ENCODE measurements at regions not wholly inside any gene's neighbourhood (a gene's known extent, or its start where the extent isn't known, plus 50 kb on each side); places are given as distances from the start of the nearest gene placed in this dataset.

DNA sequence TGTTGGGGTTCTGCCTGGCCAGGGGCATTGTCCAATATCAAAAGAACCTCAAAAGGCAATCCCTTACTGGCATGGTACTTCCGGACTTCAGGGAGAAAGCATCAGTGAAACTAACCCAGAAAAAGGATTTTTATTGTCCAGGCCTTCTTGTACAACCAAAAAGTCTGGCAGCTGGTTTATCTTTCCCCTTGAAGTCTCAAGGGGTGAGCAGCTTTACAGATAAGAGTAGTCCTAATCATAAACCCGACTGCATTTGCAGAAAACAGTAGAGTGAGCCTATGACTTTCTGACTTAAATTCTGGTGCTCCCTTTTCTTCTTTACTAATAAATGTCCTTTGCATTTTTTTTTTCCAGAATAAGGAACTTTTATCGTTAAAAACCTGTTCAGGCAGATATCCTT is 104.0 kb upstream of the CHRM3 start:
- H3K79me2 ChIP-seq (ENCODE audit: low read depth), result no peaks in the 10 kb centered on the region
- H3K4me2 ChIP-seq, result no peak overlapping the region
- POLR2A ChIA-PET (ENCODE audit: unreplicated experiment), result no interaction called here
- H4K20me1 ChIP-seq (ENCODE audit: insufficient read depth), result no peaks in the 10 kb centered on the region
- BruUV-seq (replicated peaks), result no TSS peak
- H3K27ac ChIP-seq, result no peak overlapping the region
- H2AFZ ChIP-seq, result no peak overlapping the region
- CTCF ChIA-PET, result no interaction called here
- H3K9me3 ChIP-seq (ENCODE audit: insufficient read depth, low read depth), result no peaks in the 10 kb centered on the region
- no peak for DNase-seq
- H3K27me3 ChIP-seq (ENCODE audit: insufficient read depth, low read depth), result no peaks in the 10 kb centered on the region
- no peaks in the 10 kb centered on the region for H3K36me3 ChIP-seq (ENCODE audit: low read depth)
- TF ChIP-seq EZH2 (IDR thresholded peaks at IDR 0.05; ENCODE audit: low read depth), result no peak
- TF ChIP-seq, protein P1, sequence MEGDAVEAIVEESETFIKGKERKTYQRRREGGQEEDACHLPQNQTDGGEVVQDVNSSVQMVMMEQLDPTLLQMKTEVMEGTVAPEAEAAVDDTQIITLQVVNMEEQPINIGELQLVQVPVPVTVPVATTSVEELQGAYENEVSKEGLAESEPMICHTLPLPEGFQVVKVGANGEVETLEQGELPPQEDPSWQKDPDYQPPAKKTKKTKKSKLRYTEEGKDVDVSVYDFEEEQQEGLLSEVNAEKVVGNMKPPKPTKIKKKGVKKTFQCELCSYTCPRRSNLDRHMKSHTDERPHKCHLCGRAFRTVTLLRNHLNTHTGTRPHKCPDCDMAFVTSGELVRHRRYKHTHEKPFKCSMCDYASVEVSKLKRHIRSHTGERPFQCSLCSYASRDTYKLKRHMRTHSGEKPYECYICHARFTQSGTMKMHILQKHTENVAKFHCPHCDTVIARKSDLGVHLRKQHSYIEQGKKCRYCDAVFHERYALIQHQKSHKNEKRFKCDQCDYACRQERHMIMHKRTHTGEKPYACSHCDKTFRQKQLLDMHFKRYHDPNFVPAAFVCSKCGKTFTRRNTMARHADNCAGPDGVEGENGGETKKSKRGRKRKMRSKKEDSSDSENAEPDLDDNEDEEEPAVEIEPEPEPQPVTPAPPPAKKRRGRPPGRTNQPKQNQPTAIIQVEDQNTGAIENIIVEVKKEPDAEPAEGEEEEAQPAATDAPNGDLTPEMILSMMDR (conservative IDR thresholded peaks at IDR 0.05), result no peak
- intact Hi-C loops (cut with micrococcal nuclease; ENCODE audit: unreplicated experiment), result no loop called here
- H3K4me1 ChIP-seq (replicated peaks; ENCODE audit: insufficient read depth), result no peaks in the 10 kb centered on the region
- H3F3A ChIP-seq (ENCODE audit: insufficient read depth, low read depth), result no peaks in the 10 kb centered on the region
- H3K9me2 ChIP-seq (ENCODE audit: insufficient read depth), result no peaks in the 10 kb centered on the region
- no peak overlapping the region for H3K4me3 ChIP-seq

DNA sequence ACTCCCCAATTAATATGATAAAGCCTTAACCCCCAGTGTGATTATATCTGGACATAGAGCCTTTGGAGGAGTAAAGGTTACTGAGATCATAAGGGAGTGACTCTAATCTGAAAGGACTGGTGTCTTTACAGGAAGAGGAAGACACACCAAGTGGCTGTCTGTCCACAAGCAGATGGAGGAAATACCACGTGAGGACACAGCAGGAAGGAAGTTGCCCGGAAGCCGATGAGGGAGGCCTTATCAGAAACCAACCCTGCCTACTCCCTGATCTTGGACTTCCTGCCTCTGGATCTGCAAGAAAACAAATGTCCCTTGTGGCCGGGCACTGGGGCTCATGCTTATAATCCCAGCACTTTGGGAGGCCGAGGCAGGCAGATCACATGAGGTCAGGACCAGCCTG is 110.3 kb upstream of the CHRM3 start:
- Histone ChIP-seq H3F3A (ENCODE audit: insufficient read depth, low read depth) (no peaks in the 10 kb centered on the region), H2AFZ (no peak overlapping the region), H3K27me3 (ENCODE audit: insufficient read depth, low read depth) (no peaks in the 10 kb centered on the region), H3K79me2 (ENCODE audit: low read depth) (no peaks in the 10 kb centered on the region), H3K4me1 (replicated peaks; ENCODE audit: insufficient read depth) (no peaks in the 10 kb centered on the region), H3K9me2 (ENCODE audit: insufficient read depth) (no peaks in the 10 kb centered on the region), H3K36me3 (ENCODE audit: low read depth) (no peaks in the 10 kb centered on the region), H3K9me3 (ENCODE audit: insufficient read depth, low read depth) (no peaks in the 10 kb centered on the region), H3K4me2 (no peak overlapping the region), H3K27ac (no peak overlapping the region), H4K20me1 (ENCODE audit: insufficient read depth) (no peaks in the 10 kb centered on the region), H3K4me3 (no peak overlapping the region)
- DNase-seq, result no peak
- TF ChIP-seq EZH2 (IDR thresholded peaks at IDR 0.05; ENCODE audit: low read depth), result no peak
- TF ChIP-seq, protein P1 (conservative IDR thresholded peaks at IDR 0.05), result no peak
- POLR2A ChIA-PET (ENCODE audit: unreplicated experiment), result no interaction called here
- no TSS peak for BruUV-seq (replicated peaks)
- CTCF ChIA-PET, result no interaction called here
- intact Hi-C loops (cut with micrococcal nuclease; ENCODE audit: unreplicated experiment), result no loop called here

DNA sequence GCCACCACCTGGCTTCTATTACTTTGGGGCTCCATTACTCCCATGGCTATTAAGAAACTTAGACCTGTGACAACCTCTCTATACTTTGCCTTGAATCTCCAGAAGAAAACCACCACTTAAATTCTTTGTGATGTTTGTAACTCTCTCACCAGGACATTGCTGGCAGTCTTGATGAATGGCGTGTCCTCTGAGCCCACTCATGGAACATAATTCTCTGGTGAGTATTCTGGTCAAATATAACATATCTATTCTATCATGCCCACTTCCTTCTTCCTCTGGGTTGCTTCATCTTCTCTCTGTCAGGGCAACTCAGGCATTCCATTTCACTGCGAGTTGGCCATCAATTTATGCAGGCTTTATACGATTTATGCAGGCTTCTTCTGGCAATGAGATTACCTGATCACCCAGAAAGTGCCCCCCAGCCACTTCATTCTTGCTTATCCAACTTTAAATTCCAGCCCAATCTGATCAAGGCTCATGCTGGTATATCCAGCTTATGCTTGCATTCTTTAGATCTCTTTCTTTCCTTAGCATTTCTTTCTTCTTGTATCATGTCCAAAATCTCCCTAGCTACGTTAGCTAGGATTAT is 112.0 kb upstream of the CHRM3 start:
- Histone ChIP-seq H4K20me1 (ENCODE audit: insufficient read depth) (no peaks in the 10 kb centered on the region), H3K27ac (no peak overlapping the region), H3K4me1 (replicated peaks; ENCODE audit: insufficient read depth) (no peaks in the 10 kb centered on the region), H3K27me3 (ENCODE audit: insufficient read depth, low read depth) (no peaks in the 10 kb centered on the region), H3K4me3 (no peak overlapping the region), H3K36me3 (ENCODE audit: low read depth) (no peaks in the 10 kb centered on the region), H3K9me2 (ENCODE audit: insufficient read depth) (no peaks in the 10 kb centered on the region), H3K9me3 (ENCODE audit: insufficient read depth, low read depth) (no peaks in the 10 kb centered on the region), H3K4me2 (no peak overlapping the region), H3K79me2 (ENCODE audit: low read depth) (no peaks in the 10 kb centered on the region), H2AFZ (no peak overlapping the region), H3F3A (ENCODE audit: insufficient read depth, low read depth) (no peaks in the 10 kb centered on the region)
- intact Hi-C loops (cut with micrococcal nuclease; ENCODE audit: unreplicated experiment), result no loop called here
- POLR2A ChIA-PET (ENCODE audit: unreplicated experiment), result no interaction called here
- no peak for DNase-seq
- CTCF ChIA-PET, result no interaction called here
- TF ChIP-seq EZH2 (IDR thresholded peaks at IDR 0.05; ENCODE audit: low read depth), result no peak
- TF ChIP-seq, protein P1 (conservative IDR thresholded peaks at IDR 0.05), result no peak
- no TSS peak for BruUV-seq (replicated peaks)
